Endometrium (tissue), 2 donors: ENCODE measurements at regions not wholly inside any gene's neighbourhood (a gene's known extent, or its start where the extent isn't known, plus 50 kb on each side); places are given as distances from the start of the nearest gene placed in this dataset.
"Not testable (repeated sequence)": the region's sequence is repeated elsewhere in the genome, so short reads cannot be mapped to it uniquely, and the experiment has no call there.

Experiments
- FAIRE-seq: peaks from 2 replicates; lab custom pipeline; 2012; peaks lifted over from hg19 to GRCh38; lab: Jason Lieb, UNC
- donor health status: control.
- donor health status: control.

GRCh38 chr12:13347241-13348043 lies 150.9 kb downstream of the EMP1 start:
- no peak for FAIRE-seq

DNA sequence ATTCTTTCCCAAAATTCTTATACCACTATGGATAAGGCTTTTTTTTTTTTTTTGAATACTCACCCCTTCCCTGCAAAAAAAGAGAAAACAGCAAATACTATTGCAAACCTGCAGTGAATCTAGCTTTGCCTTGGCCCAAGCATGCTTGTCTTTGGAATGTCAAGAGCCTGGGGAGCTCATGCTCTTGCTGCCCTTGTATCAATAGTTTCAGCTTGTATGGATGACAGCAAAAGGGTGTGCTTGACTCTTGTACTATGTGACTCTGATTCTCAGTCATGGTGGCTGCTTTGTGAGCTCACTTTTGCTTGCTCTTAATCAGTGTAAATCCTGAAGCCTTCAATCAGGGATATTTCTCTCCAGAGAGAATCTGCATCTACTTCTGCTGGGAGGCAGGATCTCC lies 149.2 kb downstream of the EMP1 start:
- FAIRE-seq: no peak

DNA sequence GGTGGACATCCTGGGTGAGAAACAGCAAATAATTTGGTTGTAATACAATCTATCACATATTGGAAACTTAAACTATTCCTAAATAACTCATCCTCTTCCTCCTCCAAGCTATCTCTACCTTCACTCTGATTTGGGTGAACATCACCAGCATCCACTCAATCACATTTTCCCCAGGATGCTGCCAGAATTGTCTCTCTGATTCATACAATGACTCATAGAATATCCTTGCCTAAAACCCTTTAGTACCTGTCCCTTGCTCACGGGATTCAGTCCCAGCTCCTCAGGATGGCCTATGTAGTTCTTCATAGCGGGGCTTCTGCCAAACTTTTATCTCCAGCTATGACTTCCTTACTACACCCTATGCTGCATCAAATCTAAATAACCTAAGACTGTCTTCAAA lies 146.8 kb downstream of the EMP1 start:
- FAIRE-seq: no peak

GRCh38 chr12:13342971-13343370 lies 146.4 kb downstream of the EMP1 start:
- FAIRE-seq: no peak

GRCh38 chr12:13340149-13340548 lies 143.6 kb downstream of the EMP1 start:
- FAIRE-seq: no peak

DNA sequence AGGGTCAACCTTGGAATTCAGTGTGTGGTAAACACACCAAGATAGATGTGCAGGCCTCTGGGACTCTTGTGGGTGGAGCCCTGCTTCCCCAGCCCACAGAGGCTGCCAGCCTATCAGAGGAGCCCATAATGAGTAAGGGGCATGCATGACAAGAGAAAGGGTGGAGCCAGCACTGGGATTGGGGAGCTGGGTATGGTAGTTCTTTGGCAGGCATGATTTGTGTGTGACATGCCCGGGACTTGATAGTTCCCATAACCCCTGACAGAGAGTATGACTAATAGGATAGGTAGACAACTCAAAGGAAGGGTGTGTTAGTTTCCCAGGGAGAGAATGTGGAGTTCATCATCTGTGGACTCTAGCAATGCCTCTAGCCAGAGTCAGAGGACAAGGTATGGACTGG lies 143.0 kb downstream of the EMP1 start:
- no peak for FAIRE-seq

DNA sequence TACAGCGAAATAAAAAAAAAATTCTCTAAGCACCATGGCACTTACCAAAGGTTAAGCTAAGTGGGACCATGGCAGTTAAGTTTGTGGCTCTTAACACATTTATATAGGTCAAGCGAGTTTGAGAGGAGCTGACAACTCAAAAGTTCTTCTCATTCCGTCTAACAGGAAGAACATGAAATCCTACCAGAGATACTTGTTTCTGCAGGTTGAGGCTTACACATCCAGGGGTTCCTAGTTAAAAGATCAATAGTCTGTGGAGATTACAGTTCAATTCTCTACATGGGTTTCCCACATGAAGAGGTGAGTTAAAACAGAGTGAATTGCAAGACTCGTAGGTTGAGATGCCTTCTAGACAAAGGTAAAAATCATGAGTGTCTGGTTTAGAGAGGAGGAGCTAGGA lies 142.6 kb downstream of the EMP1 start:
- no peak for FAIRE-seq

- FAIRE-seq: no peak
Observed at GRCh38 chr12:13337791-13338190, 141.3 kb downstream of the EMP1 start.

DNA sequence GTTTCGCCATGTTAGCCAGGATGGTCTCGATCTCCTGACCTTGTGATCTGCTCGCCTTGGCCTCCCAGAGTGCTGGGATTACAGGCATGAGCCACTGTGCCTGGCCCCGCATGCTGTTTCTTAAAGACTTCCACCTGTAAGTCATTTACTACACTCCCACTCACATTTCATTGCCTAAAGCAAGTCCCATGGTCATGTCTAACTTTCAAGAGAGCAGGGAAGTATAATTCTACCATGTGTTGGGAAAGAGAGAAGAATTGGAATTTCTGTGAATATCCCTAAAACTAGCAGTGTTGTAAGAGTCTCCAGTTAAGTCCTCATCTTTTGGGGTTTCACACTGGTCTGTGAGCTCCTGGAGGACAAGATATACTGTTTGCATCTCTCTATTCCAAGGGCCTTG lies 139.7 kb downstream of the EMP1 start:
- no peak for FAIRE-seq

- no peak for FAIRE-seq
Observed at GRCh38 chr12:13328535-13328934, 132.0 kb downstream of the EMP1 start.

- no peak for FAIRE-seq
Observed at GRCh38 chr12:13326076-13326475, 129.6 kb downstream of the EMP1 start.

GRCh38 chr12:13325037-13325436 lies 128.5 kb downstream of the EMP1 start:
- FAIRE-seq: not testable (repeated sequence)

- no peak for FAIRE-seq
Observed at GRCh38 chr12:13318231-13319015, 121.9 kb downstream of the EMP1 start.

GRCh38 chr12:13316587-13317246 lies 120.2 kb downstream of the EMP1 start:
- no peak for FAIRE-seq

GRCh38 chr12:13313886-13314285 lies 117.4 kb downstream of the EMP1 start:
- FAIRE-seq: no peak

GRCh38 chr12:13311551-13311950 lies 115.0 kb downstream of the EMP1 start:
- no peak for FAIRE-seq

DNA sequence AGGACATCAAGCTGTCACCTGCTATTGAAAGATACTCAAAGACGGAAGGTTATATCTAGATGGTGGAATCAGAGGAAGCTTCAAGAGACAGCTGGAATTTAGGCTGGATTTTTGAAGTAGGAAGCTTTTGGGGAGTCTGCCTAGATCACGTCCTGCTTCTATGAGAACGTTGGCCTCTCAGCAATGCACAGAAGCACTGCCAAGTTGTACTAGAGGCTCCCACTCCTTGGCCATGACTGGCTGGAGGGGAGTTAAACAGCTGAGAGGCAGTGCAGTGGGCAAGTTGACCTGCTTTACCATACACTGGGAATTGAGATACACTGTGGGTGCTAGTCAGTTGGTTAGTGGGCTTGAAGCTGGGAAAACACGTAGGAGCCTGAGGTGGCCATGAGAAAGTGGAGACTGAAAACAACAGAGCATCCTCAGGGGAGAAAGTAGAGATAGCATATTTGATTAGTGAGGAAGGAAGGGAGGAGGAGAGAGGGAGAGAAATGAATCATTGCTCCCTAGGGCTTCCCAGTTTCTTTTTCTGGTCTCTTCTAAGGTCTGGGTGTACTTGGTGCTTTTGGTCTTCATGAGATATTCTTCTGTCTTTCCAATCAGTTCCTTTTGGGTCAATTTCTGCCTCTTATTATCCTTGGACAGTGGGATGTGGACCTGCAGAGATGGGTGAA lies 110.8 kb downstream of the EMP1 start:
- FAIRE-seq: no peak

- FAIRE-seq: no peak
Observed at GRCh38 chr12:13304924-13305323, 108.4 kb downstream of the EMP1 start.

DNA sequence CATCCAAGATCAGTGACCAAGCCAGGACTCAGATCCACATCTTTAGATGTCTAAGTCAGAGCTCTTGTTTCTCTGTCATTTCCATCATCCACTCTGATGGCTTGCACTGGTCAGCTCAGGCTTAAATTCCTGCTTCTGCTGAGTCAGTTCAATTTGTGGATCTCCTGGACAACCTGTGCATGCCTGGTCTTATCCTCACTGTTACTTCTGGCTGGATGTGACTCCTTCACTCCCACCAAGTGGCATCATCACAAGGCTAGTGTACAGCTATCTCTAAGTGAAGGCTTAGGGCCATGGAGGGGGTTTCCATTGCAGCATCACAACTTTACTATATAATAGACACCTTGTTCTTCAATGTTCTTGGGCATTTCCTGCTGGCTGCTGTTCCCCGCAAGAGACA lies 102.9 kb downstream of the EMP1 start:
- no peak for FAIRE-seq

DNA sequence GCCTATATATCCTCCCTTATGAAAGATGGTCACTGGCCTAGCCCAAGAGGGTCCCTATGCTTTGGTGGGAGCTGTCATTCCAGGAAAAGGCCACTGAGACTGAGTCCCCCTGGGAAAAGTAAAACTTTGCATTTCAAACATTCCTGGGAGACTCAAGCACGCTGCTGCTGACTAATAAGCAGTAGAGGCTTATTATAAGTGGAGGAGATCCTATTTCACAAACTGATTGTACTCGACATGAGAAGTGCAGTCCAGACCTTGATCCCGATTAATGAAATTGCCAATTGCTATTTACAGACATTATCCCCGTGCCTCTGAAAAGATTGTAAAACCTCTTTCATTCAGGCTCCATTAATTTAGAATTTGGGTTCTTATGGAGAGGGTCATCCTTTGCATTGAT lies 96.6 kb downstream of the EMP1 start:
- no peak for FAIRE-seq

DNA sequence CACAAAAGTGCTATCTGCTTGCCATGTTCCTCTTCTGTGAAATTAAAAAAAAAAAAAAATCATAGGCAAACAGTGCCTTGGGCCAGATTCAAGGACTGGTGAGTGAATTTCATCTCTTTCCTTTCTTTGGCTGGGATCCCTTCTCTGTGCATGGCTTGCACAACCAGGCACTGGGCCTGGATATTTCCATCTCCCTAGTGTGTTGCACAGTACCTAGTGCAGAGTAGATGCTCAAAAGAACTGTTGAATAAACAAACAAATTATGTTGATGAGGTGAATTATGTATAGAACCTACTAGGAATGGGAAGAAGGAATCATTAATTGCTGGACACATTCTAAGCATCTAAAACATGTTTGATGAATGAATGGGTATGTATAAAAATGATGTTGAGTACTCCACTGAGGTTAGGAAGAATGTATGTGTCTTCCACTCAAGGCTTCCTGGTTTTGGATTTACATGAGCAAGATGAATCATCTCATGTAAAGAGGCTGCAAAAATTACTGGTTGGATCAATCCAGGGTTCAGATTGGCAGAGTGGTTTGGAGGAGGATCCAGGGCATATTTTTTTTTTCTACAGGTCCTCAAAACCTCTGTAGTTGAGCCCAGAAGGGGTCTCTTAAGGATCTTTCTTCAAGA lies 93.2 kb downstream of the EMP1 start:
- FAIRE-seq: no peak
